Muscle layer of duodenum (tissue), 2 donors: ENCODE measurements at regions not wholly inside any gene's neighbourhood (a gene's known extent, or its start where the extent isn't known, plus 50 kb on each side); places are given as distances from the start of the nearest gene placed in this dataset.

Source experiments
- H3K27ac ChIP-seq: one replicate; pipeline ENCODE4 v1.7.0; 2013; ENCODE audit warnings: mild to moderate bottlenecking, low read length
- H3K27me3 ChIP-seq: one replicate; pipeline ENCODE4 v1.7.0; 2013; ENCODE audit warnings: low read depth, mild to moderate bottlenecking, control low read depth, low read length
- H3K36me3 ChIP-seq, 2 donors: one replicate each; pipeline ENCODE4 v1.7.0; 2013; ENCODE audit warnings: low read length in 2 of 2, control low read depth in 1 of 2, mild to moderate bottlenecking in 1 of 2; ENCODE audit not compliant: insufficient read depth in 2 of 2, control insufficient read depth in 1 of 2
- H3K4me1 ChIP-seq, 2 donors: one replicate each; pipeline ENCODE4 v1.7.0; 2013; ENCODE audit warnings: low read length in 2 of 2, mild to moderate bottlenecking in 2 of 2, control low read depth in 1 of 2, moderate library complexity in 1 of 2; ENCODE audit not compliant: insufficient read depth in 2 of 2, control insufficient read depth in 1 of 2
- H3K4me3 ChIP-seq, 2 donors: one replicate each; pipeline ENCODE4 v1.7.0; 2013; ENCODE audit warnings: low read length in 2 of 2, low read depth in 1 of 2, mild to moderate bottlenecking in 1 of 2
- H3K9me3 ChIP-seq, 2 donors: one replicate each; pipeline ENCODE4 v1.7.0; 2013; ENCODE audit warnings: low read length in 2 of 2, control low read depth in 1 of 2, mild to moderate bottlenecking in 1 of 2; ENCODE audit not compliant: control insufficient read depth in 1 of 2
- donor health status: healthy.

DNA sequence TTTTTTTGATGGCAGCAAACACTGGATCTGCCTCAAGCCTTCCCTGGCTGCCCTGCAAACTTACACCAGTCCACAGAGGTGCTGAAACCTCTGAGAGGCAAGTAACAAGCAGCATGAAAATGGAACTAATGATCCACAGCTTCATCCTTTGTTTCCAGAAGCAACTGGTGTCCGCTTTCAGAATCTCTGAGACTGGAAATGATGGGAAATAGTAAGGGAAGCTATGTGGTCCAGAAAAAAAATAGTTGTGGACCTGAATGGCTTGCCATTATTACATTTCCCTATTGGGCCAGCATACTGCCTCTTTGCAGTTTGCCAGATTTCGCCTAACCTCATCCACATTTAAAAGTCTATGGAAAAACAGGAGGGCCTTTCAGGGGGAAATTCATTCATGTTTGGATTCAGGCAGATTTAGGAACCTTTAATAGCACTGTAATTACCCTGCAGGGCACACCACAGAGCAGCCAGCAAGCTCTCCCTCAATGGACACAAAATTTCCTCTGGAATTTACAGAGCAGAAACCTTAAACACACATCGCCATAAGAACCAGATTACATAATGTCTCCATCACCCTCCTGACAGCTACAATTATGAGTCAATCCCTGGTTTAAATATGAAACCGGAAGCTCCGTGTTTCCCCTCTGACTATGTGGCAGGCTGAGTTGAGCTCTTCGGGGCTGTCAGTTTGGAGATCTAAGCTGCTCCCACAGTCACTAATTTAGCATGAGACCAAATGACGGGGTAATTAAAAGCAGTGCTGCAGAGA is 134.4 kb downstream of the TMCO5A start:
- peaks cover 11 to 21% of the 10 kb centered on the region in 2 donors for H3K4me1 ChIP-seq
- H3K27ac ChIP-seq, result peak overlapping the region; percentile 78
- H3K4me3 ChIP-seq, result peak overlapping the region; percentile 16 to 40
- H3K9me3 ChIP-seq, result no peaks in the 10 kb centered on the region
- no peaks in the 10 kb centered on the region for H3K27me3 ChIP-seq
- H3K36me3 ChIP-seq, result no peaks in the 10 kb centered on the region

GRCh38 chr15:38069511-38070011 is 135.1 kb downstream of the TMCO5A start:
- Histone ChIP-seq H3K36me3 (no peaks in the 10 kb centered on the region), H3K27ac (peak overlapping the region; percentile 78), H3K9me3 (no peaks in the 10 kb centered on the region), H3K4me1 (peaks cover 11 to 25% of the 10 kb centered on the region in 2 donors), H3K4me3 (peak overlapping the region; percentile 16 to 40), H3K27me3 (no peaks in the 10 kb centered on the region)

GRCh38 chr15:38070778-38071177 is 136.3 kb downstream of the TMCO5A start:
- no peaks in the 10 kb centered on the region for H3K36me3 ChIP-seq
- H3K27ac ChIP-seq, result no peak overlapping the region
- H3K9me3 ChIP-seq, result no peaks in the 10 kb centered on the region
- no peaks in the 10 kb centered on the region for H3K27me3 ChIP-seq
- no peak overlapping the region for H3K4me3 ChIP-seq
- H3K4me1 ChIP-seq, result peaks cover 11 to 25% of the 10 kb centered on the region in 2 donors

- no peaks in the 10 kb centered on the region for H3K27me3 ChIP-seq
These were observed 137.0 kb downstream of the TMCO5A start for GRCh38 chr15:38071211-38071972.

GRCh38 chr15:38072007-38072347 is 137.5 kb downstream of the TMCO5A start:
- Histone ChIP-seq H3K27me3 (no peaks in the 10 kb centered on the region), H3K4me1 (peaks cover 11 to 25% of the 10 kb centered on the region in 2 donors), H3K4me3 (peak overlapping the region; percentile 63 to 66), H3K9me3 (no peaks in the 10 kb centered on the region), H3K36me3 (no peaks in the 10 kb centered on the region), H3K27ac (peak overlapping the region; percentile 78)

More at GRCh38 chr15:38071211-38071972, 137.0 kb downstream of the TMCO5A start:
- H3K27ac ChIP-seq, result peak overlapping the region; percentile 78
- no peaks in the 10 kb centered on the region for H3K9me3 ChIP-seq
- no peak overlapping the region for H3K4me3 ChIP-seq
- H3K36me3 ChIP-seq, result no peaks in the 10 kb centered on the region
- peaks cover 11 to 25% of the 10 kb centered on the region in 2 donors for H3K4me1 ChIP-seq

GRCh38 chr15:38072348-38073177 is 138.1 kb downstream of the TMCO5A start:
- peak overlapping the region; percentile 78 for H3K27ac ChIP-seq
- no peaks in the 10 kb centered on the region for H3K36me3 ChIP-seq
- no peaks in the 10 kb centered on the region for H3K9me3 ChIP-seq
- peaks cover 11 to 25% of the 10 kb centered on the region in 2 donors for H3K4me1 ChIP-seq
- H3K4me3 ChIP-seq, result peak overlapping the region; percentile 63 to 66
- H3K27me3 ChIP-seq, result no peaks in the 10 kb centered on the region

DNA sequence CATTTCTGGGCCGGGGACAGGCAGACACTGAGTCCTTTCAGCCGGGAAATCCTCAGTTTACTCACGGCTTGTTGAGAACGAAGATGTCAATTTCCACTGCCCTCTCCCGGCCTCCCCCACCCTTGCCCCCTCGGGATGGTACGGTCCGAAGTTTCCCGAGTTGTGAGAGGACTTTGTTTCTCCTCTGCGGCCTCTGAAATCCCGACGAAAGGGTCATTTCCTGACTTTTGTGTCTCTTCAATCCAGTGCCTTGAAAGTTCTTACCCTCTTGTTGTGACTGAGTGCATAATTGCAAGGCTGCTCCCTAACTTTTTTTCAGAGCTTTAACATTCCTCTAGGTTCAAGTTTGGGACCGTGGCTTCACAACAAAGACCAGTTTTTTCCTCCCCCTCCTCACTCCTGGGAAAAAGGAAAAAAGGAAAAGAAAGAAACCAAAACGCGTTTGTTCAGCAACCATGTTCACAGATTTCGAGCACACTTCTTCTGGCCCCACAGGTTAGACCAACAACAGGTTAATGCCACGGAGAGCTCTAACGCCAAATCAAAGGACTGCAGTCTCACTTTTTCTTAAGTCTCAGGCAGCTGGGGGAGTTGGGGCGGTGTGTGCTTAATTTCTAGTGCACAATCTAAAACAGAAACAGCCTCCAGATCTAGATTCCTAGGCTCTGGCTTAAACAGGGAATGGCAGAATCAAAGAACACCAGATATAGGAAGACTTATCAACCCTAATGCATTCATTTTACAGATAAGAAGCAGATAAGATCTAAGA is 138.9 kb downstream of the TMCO5A start:
- no peaks in the 10 kb centered on the region for H3K36me3 ChIP-seq
- H3K4me3 ChIP-seq, result peak overlapping the region; percentile 63 to 66
- no peaks in the 10 kb centered on the region for H3K9me3 ChIP-seq
- peaks cover 11 to 25% of the 10 kb centered on the region in 2 donors for H3K4me1 ChIP-seq
- no peaks in the 10 kb centered on the region for H3K27me3 ChIP-seq
- H3K27ac ChIP-seq, result peak overlapping the region; percentile 78

DNA sequence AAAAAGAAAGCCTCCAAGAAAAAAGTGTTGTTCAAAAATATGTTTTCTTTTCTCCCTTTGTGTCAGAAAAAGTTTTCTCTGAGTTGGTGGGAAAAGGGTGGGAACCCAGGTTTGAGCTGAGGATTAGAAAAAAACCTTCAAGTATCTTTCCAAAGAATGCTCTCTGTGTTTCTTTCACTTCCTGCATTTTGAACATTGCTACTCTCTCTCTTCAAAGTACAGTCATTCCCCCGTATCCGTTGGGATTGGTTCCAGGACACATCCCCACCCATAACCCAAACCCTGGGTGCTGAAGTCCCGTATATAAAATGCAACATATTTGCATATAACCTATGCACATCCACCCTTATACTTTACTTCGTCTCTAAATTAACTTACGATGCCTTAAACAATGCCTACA is 139.6 kb downstream of the TMCO5A start:
- Histone ChIP-seq H3K4me1 (peaks cover 5 to 22% of the 10 kb centered on the region in 2 donors), H3K4me3 (no peak overlapping the region), H3K27me3 (no peaks in the 10 kb centered on the region), H3K27ac (peak overlapping the region; percentile 78), H3K36me3 (no peaks in the 10 kb centered on the region), H3K9me3 (no peaks in the 10 kb centered on the region)

DNA sequence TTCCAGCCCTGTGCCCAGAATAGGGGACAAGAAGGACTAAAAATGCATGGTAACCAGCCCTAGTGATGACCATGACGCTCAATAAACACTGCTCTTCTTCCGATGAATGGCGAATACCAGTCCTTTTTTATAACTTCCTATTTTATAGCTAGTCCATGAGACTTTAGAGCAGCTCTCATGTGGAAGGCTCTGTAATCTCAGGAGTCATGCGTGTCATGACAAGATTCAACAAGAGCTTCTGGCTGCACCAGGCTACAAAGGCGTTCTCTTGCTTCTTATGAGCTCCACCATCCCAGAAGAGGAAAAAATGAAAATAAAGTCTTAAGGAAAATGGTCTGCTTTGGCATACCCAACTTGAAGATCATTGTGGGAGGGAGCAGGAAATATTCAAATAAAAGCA is 141.0 kb downstream of the TMCO5A start:
- Histone ChIP-seq H3K9me3 (no peaks in the 10 kb centered on the region), H3K4me1 (peaks cover 5 to 10% of the 10 kb centered on the region in 2 donors), H3K27ac (no peak overlapping the region), H3K4me3 (no peak overlapping the region), H3K36me3 (no peaks in the 10 kb centered on the region), H3K27me3 (no peaks in the 10 kb centered on the region)

- Histone ChIP-seq H3K9me3 (no peaks in the 10 kb centered on the region), H3K36me3 (no peaks in the 10 kb centered on the region), H3K4me1 (peaks cover 5 to 10% of the 10 kb centered on the region in 2 donors), H3K4me3 (no peak overlapping the region), H3K27ac (no peak overlapping the region), H3K27me3 (no peaks in the 10 kb centered on the region)
These were observed 142.3 kb downstream of the TMCO5A start for GRCh38 chr15:38076786-38077185.
